ENCODE measurements at regions not wholly inside any gene's neighbourhood (a gene's known extent, or its start where the extent isn't known, plus 50 kb on each side); places are given as distances from the start of the nearest gene placed in this dataset.

DNA sequence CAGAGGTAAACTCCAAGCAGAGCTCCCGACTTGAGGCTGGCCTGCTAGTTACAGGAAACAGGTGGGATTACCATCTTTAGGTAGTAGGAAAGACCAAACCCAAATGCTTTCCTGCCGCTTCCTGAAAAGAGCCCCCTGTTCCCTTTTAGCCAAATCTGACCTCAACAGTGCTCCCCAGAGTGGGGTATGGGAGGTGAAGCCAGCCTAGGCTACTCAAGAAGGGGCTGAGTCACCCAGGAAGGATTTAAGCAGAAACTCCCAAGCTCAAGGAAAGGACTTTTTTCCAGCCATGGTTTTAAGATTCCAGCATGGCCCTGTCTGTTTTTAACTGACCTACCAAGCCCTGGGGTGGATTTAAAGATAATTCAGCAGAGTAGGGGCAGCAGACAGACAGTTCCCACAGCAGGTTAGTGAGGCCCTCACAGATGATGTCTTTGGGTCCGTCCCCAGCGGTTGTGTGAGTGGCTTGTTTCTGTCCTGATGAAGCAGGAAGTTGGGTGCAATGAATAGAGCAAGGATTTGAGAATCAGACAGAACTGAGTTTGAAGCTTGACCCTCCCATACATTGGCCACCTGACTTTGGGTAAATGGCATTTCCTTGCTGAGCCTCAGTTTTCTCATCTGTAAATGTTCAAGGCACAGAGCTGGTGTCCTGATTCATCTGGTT, 76.9 kb upstream of the MAFB start:
- TF ChIP-seq EZH2 (IDR thresholded peaks at IDR 0.05; ENCODE audit: borderline replicate concordance) = no peak
- TF ChIP-seq, protein P1, sequence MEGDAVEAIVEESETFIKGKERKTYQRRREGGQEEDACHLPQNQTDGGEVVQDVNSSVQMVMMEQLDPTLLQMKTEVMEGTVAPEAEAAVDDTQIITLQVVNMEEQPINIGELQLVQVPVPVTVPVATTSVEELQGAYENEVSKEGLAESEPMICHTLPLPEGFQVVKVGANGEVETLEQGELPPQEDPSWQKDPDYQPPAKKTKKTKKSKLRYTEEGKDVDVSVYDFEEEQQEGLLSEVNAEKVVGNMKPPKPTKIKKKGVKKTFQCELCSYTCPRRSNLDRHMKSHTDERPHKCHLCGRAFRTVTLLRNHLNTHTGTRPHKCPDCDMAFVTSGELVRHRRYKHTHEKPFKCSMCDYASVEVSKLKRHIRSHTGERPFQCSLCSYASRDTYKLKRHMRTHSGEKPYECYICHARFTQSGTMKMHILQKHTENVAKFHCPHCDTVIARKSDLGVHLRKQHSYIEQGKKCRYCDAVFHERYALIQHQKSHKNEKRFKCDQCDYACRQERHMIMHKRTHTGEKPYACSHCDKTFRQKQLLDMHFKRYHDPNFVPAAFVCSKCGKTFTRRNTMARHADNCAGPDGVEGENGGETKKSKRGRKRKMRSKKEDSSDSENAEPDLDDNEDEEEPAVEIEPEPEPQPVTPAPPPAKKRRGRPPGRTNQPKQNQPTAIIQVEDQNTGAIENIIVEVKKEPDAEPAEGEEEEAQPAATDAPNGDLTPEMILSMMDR (IDR thresholded peaks at IDR 0.05; ENCODE audit: poor library complexity) = no peak
- no peak for TF ChIP-seq EZH2phosphoT487 (IDR thresholded peaks at IDR 0.05; ENCODE audit: low read depth, severe bottlenecking, unreplicated experiment)
- DNase-seq (ENCODE audit: low spot score) = no peak
- Histone ChIP-seq H3K9me3 (ENCODE audit: low read depth) (no peaks in the 10 kb centered on the region), H4K20me1 (ENCODE audit: insufficient read depth, poor library complexity, severe bottlenecking) (no peaks in the 10 kb centered on the region), H3K4me2 (no peak overlapping the region), H3K4me1 (ENCODE audit: insufficient read depth) (no peaks in the 10 kb centered on the region), H3K9me2 (replicated peaks; ENCODE audit: insufficient read depth) (no peaks in the 10 kb centered on the region), H3K36me3 (replicated peaks; ENCODE audit: insufficient read depth, low read depth) (no peaks in the 10 kb centered on the region), H2AFZ (no peak overlapping the region), H3K4me3 (no peak overlapping the region), H3K27me3 (no peaks in the 10 kb centered on the region), H3K79me2 (no peaks in the 10 kb centered on the region), H3K27ac (no peak overlapping the region)
- WGBS (ENCODE audit: low lambda C conversion rate, missing lambda C conversion rate) = 85% methylated on average over 4 of the region's 4 CpGs

DNA sequence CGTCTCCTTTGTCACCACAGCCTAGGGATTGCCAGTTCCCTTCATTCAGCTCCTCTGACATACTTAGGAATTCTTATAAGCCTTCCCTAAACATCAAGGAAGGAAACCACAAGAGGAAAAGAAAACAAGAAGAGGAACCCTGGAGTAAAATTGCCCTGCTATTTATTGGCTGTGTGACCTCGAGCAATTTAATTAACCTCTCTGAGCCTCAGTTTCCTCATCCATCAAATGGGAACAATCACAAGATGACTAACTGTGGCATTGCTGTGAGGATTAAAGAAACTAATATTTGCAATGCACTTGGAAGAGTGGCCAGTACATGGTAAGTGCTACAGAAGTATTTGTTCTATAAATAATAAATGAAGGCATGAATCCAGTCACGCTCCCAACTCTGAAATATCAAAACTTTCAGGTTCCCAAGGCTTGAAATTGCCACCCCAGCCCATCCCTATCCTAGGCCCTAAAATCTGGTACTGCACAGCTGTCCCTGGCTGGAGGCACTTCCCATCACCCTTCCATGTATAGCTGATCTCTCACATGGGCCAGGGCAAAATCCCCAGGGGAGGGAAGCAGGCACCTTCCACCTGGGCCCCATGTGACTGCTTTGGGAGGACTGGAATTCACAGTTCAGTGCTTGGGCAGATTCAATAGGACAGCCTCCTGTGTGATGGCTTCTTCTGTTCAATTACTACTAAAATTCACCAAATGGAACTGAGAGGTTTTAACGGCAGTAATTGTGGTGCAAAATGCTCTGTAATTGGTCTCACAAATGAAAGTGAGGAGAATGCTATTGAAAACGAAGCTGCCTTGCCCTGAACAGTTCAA, 78.0 kb upstream of the MAFB start:
- DNase-seq (ENCODE audit: low spot score) = no peak
- H4K20me1 ChIP-seq (ENCODE audit: insufficient read depth, poor library complexity, severe bottlenecking) = no peaks in the 10 kb centered on the region
- H3K27me3 ChIP-seq = no peaks in the 10 kb centered on the region
- TF ChIP-seq EZH2 (IDR thresholded peaks at IDR 0.05; ENCODE audit: borderline replicate concordance) (no peak), EZH2phosphoT487 (IDR thresholded peaks at IDR 0.05; ENCODE audit: low read depth, severe bottlenecking, unreplicated experiment) (no peak)
- TF ChIP-seq, protein P1 (IDR thresholded peaks at IDR 0.05; ENCODE audit: poor library complexity) = no peak
- H3K36me3 ChIP-seq (replicated peaks; ENCODE audit: insufficient read depth, low read depth) = no peaks in the 10 kb centered on the region
- H3K79me2 ChIP-seq = no peaks in the 10 kb centered on the region
- no peaks in the 10 kb centered on the region for H3K4me1 ChIP-seq (ENCODE audit: insufficient read depth)
- H3K9me3 ChIP-seq (ENCODE audit: low read depth) = no peaks in the 10 kb centered on the region
- WGBS (ENCODE audit: low lambda C conversion rate, missing lambda C conversion rate) = 76% methylated on average over 5 of the region's 5 CpGs
- H2AFZ ChIP-seq = no peak overlapping the region
- H3K4me3 ChIP-seq = no peak overlapping the region
- no peak overlapping the region for H3K27ac ChIP-seq
- H3K9me2 ChIP-seq (replicated peaks; ENCODE audit: insufficient read depth) = no peaks in the 10 kb centered on the region
- H3K4me2 ChIP-seq = no peak overlapping the region

GRCh38 chr20:40767615-40767924, 78.5 kb upstream of the MAFB start:
- H3K4me1 ChIP-seq (ENCODE audit: insufficient read depth) = no peaks in the 10 kb centered on the region
- 85% methylated on average over 3 of the region's 3 CpGs for whole genome bisulfite sequencing (ENCODE audit: low lambda C conversion rate, missing lambda C conversion rate)
- H3K9me2 ChIP-seq (replicated peaks; ENCODE audit: insufficient read depth) = no peaks in the 10 kb centered on the region
- H3K4me2 ChIP-seq = no peak overlapping the region
- H3K9me3 ChIP-seq (ENCODE audit: low read depth) = no peaks in the 10 kb centered on the region
- TF ChIP-seq EZH2phosphoT487 (IDR thresholded peaks at IDR 0.05; ENCODE audit: low read depth, severe bottlenecking, unreplicated experiment) (no peak), EZH2 (IDR thresholded peaks at IDR 0.05; ENCODE audit: borderline replicate concordance) (no peak)
- TF ChIP-seq, protein P1 (IDR thresholded peaks at IDR 0.05; ENCODE audit: poor library complexity) = no peak
- H3K36me3 ChIP-seq (replicated peaks; ENCODE audit: insufficient read depth, low read depth) = no peaks in the 10 kb centered on the region
- no peak overlapping the region for H2AFZ ChIP-seq
- DNase-seq (ENCODE audit: low spot score) = no peak
- no peaks in the 10 kb centered on the region for H4K20me1 ChIP-seq (ENCODE audit: insufficient read depth, poor library complexity, severe bottlenecking)
- H3K27ac ChIP-seq = no peak overlapping the region
- no peaks in the 10 kb centered on the region for H3K79me2 ChIP-seq
- no peaks in the 10 kb centered on the region for H3K27me3 ChIP-seq
- no peak overlapping the region for H3K4me3 ChIP-seq

Data from hepatocyte (in vitro differentiated cells).